Keratinocyte (primary cell): ENCODE measurements at regions not wholly inside any gene's neighbourhood (a gene's known extent, or its start where the extent isn't known, plus 50 kb on each side); places are given as distances from the start of the nearest gene placed in this dataset.

Experiments used
- DNase-seq: peaks from one replicate; pipeline ENCODE4 v3.0.0-alpha.2; 2011; ENCODE audit warnings: low read depth, missing footprints, low spot score
- FAIRE-seq: peaks from 2 replicates; lab custom pipeline; 2011; peaks lifted over from hg19 to GRCh38; lab: Jason Lieb, UNC
- H2AFZ ChIP-seq: 2 replicates; pipeline ENCODE4 v1.6.0; 2012; ENCODE audit warnings: low read length, control low read depth, inconsistent platforms; ENCODE audit not compliant: control insufficient read depth
- H3K27ac ChIP-seq: 2 replicates; pipeline ENCODE4 v1.5.1; 2011; ENCODE audit warnings: low read length; ENCODE audit not compliant: control insufficient read depth, insufficient read depth
- H3K27me3 ChIP-seq: 3 replicates; pipeline ENCODE4 v1.6.0; 2011; ENCODE audit warnings: low read length; ENCODE audit not compliant: control insufficient read depth, insufficient read depth; ENCODE audit errors: extremely low read depth
- H3K36me3 ChIP-seq, 2 experiments: 2 replicates in 1 of 2; 3 replicates in 1 of 2; pipeline ENCODE4 v1.5.1; 2011; ENCODE audit warnings: low read length in 2 of 2, mild to moderate bottlenecking in 1 of 2; ENCODE audit not compliant: control insufficient read depth in 2 of 2, insufficient read depth in 2 of 2; ENCODE audit errors: extremely low read depth in 1 of 2
- H3K4me1 ChIP-seq: 3 replicates; pipeline ENCODE4 v1.5.1; 2011; ENCODE audit warnings: low read length; ENCODE audit not compliant: control insufficient read depth, insufficient read depth; ENCODE audit errors: extremely low read depth
- H3K4me2 ChIP-seq: 3 replicates; pipeline ENCODE4 v1.6.0; 2011; ENCODE audit warnings: low read depth, low read length; ENCODE audit not compliant: control insufficient read depth, insufficient read depth; ENCODE audit errors: extremely low read depth
- H3K4me3 ChIP-seq, 3 experiments: fragments of 200-600 bp in 1 of 3; sonication (generic) in 1 of 3; 2 replicates in 2 of 3; 3 replicates in 1 of 3; pipeline ENCODE4 v1.5.1; 2011 to 2016; ENCODE audit warnings: low read length in 3 of 3, mild to moderate bottlenecking in 3 of 3, control low read depth in 2 of 3, inconsistent platforms in 1 of 3, low read depth in 1 of 3, mixed read lengths in 1 of 3, mixed run types in 1 of 3, moderate library complexity in 1 of 3; ENCODE audit not compliant: control insufficient read depth in 2 of 3, insufficient read depth in 2 of 3; ENCODE audit errors: extremely low read depth in 1 of 3
- H3K79me2 ChIP-seq: 2 replicates; pipeline ENCODE4 v1.6.0; 2012; ENCODE audit warnings: low read length; ENCODE audit not compliant: control insufficient read depth, insufficient read depth
- H3K9ac ChIP-seq: 3 replicates; pipeline ENCODE4 v1.6.0; 2011; ENCODE audit warnings: low read length; ENCODE audit not compliant: control insufficient read depth, insufficient read depth; ENCODE audit errors: extremely low read depth
- H3K9me1 ChIP-seq: 3 replicates; pipeline ENCODE4 v1.6.0; 2011; ENCODE audit warnings: low read length; ENCODE audit not compliant: control insufficient read depth, insufficient read depth; ENCODE audit errors: extremely low read depth
- H3K9me3 ChIP-seq: 2 replicates; pipeline ENCODE4 v1.5.1; 2012; ENCODE audit warnings: low read depth, low read length; ENCODE audit not compliant: control insufficient read depth
- H4K20me1 ChIP-seq: 3 replicates; pipeline ENCODE4 v1.6.0; 2011; ENCODE audit warnings: low read length; ENCODE audit not compliant: control insufficient read depth, insufficient read depth; ENCODE audit errors: extremely low read depth
- EZH2 ChIP-seq: IDR thresholded peaks from one replicate; pipeline ENCODE4 v1.6.1; 2012; ENCODE audit warnings: inconsistent platforms, mild to moderate bottlenecking, low read length, moderate library complexity
- dilution Hi-C: fragments of 300-500 bp; cut with MboI; formaldehyde crosslinking; loops from one replicate; pipeline ENCODE4 v1.7.0; 2020; ENCODE audit warnings: low sequenced_read_pairs; ENCODE audit not compliant: extremely low pct_ligation_motif_present
- TF ChIP-seq, protein P1 (sequence below), 3 experiments: IDR thresholded peaks in 1 of 3; conservative IDR thresholded peaks in 1 of 3; optimal IDR thresholded peaks in 1 of 3; 2 replicates in 2 of 3; 3 replicates in 1 of 3; pipeline versions ENCODE3 to v1.5.1; 2011; ENCODE audit warnings: low read length in 3 of 3, mild to moderate bottlenecking in 3 of 3, moderate library complexity in 2 of 3, control low read depth in 1 of 3, inconsistent platforms in 1 of 3; ENCODE audit not compliant: insufficient read depth in 2 of 3; ENCODE audit errors: extremely low read depth in 1 of 3

- no peaks in the 10 kb centered on the region for H3K9me3 ChIP-seq
- H3K36me3 ChIP-seq: no peaks in the 10 kb centered on the region
- no peaks in the 10 kb centered on the region for H4K20me1 ChIP-seq
- peak overlapping the region; percentile 68 for H3K4me2 ChIP-seq
- DNase-seq (no peak), FAIRE-seq (no peak)
- no peak overlapping the region for H3K9ac ChIP-seq
- H3K27me3 ChIP-seq: peaks cover 26% of the 10 kb centered on the region
- H2AFZ ChIP-seq: peak overlapping the region; percentile 59
- no peaks in the 10 kb centered on the region for H3K9me1 ChIP-seq
- TF ChIP-seq EZH2: peak; percentile 14
- TF ChIP-seq, protein P1, sequence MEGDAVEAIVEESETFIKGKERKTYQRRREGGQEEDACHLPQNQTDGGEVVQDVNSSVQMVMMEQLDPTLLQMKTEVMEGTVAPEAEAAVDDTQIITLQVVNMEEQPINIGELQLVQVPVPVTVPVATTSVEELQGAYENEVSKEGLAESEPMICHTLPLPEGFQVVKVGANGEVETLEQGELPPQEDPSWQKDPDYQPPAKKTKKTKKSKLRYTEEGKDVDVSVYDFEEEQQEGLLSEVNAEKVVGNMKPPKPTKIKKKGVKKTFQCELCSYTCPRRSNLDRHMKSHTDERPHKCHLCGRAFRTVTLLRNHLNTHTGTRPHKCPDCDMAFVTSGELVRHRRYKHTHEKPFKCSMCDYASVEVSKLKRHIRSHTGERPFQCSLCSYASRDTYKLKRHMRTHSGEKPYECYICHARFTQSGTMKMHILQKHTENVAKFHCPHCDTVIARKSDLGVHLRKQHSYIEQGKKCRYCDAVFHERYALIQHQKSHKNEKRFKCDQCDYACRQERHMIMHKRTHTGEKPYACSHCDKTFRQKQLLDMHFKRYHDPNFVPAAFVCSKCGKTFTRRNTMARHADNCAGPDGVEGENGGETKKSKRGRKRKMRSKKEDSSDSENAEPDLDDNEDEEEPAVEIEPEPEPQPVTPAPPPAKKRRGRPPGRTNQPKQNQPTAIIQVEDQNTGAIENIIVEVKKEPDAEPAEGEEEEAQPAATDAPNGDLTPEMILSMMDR (optimal IDR thresholded peaks at IDR 0.05 in 1 of 3, IDR thresholded peaks at IDR 0.05 in 1 of 3, conservative IDR thresholded peaks at IDR 0.05 in 1 of 3; ENCODE audit: extremely low read depth in 1 of 3, insufficient read depth in 2 of 3, low read length in 3 of 3): no peak
- peak overlapping the region; percentile 9 to 27 (median 23) for H3K4me3 ChIP-seq
- peaks cover 13% of the 10 kb centered on the region for H3K4me1 ChIP-seq
- H3K79me2 ChIP-seq: no peaks in the 10 kb centered on the region
- H3K27ac ChIP-seq: no peak overlapping the region
- dilution Hi-C loops: no loop called here
Measured at GRCh38 chr6:125363824-125364165, 62.0 kb upstream of the HDDC2 start.

DNA sequence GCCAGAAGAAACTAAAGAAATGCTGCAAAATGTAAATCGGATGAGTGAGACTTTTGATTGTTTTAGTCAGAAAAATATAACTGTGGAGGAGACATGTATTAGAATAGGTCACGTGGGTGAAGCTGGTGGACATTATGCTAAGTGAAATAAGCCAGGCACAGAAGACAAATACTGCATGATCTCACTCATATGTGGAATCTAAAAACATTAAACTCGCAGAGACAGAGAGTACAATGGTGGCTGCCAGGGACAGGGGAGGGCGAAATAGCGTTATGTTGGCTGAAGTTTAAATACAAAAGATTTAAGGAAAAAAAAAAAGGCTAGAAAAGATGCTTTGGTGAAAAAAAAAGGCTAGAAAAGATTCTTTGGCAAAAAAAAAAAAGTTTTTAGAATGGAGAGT is 63.5 kb upstream of the HDDC2 start:
- Histone ChIP-seq H3K36me3 (no peaks in the 10 kb centered on the region), H3K4me3 (no peak overlapping the region), H2AFZ (no peak overlapping the region), H3K27me3 (peaks cover 26% of the 10 kb centered on the region), H3K4me1 (peaks cover 13% of the 10 kb centered on the region), H3K27ac (no peak overlapping the region), H3K4me2 (no peak overlapping the region), H4K20me1 (no peaks in the 10 kb centered on the region), H3K9me1 (no peaks in the 10 kb centered on the region), H3K9me3 (no peaks in the 10 kb centered on the region), H3K9ac (no peak overlapping the region), H3K79me2 (no peaks in the 10 kb centered on the region)
- TF ChIP-seq EZH2: no peak
- TF ChIP-seq, protein P1 (optimal IDR thresholded peaks at IDR 0.05 in 1 of 3, IDR thresholded peaks at IDR 0.05 in 1 of 3, conservative IDR thresholded peaks at IDR 0.05 in 1 of 3; ENCODE audit: extremely low read depth in 1 of 3, insufficient read depth in 2 of 3, low read length in 3 of 3): no peak
- dilution Hi-C loops: no loop called here
- FAIRE-seq (no peak), DNase-seq (no peak)
